Parathyroid adenoma (tissue), 2 donors: ENCODE measurements at regions not wholly inside any gene's neighbourhood (a gene's known extent, or its start where the extent isn't known, plus 50 kb on each side); places are given as distances from the start of the nearest gene placed in this dataset.

ENCODE experiments used
- H2AFZ ChIP-seq: fragments of 300-600 bp; sonication (generic); one replicate; pipeline ENCODE4 v1.7.0; 2017; ENCODE audit warnings: antibody characterized with exemption, mild to moderate bottlenecking
- H3K27ac ChIP-seq: fragments of 300-600 bp; sonication (generic); one replicate; pipeline ENCODE4 v1.7.0; 2017
- H3K27me3 ChIP-seq: fragments of 300-600 bp; sonication (generic); one replicate; pipeline ENCODE4 v1.7.0; 2017; ENCODE audit warnings: low read length; ENCODE audit not compliant: control insufficient read depth, insufficient read depth
- H3K36me3 ChIP-seq: fragments of 300-600 bp; sonication (generic); one replicate; pipeline ENCODE4 v1.7.0; 2017; ENCODE audit warnings: low read length; ENCODE audit not compliant: control insufficient read depth, insufficient read depth
- H3K4me1 ChIP-seq: fragments of 300-600 bp; sonication (generic); one replicate; pipeline ENCODE4 v1.7.0; 2017; ENCODE audit warnings: control low read depth
- H3K4me2 ChIP-seq: fragments of 300-600 bp; sonication (generic); one replicate; pipeline ENCODE4 v1.7.0; 2017; ENCODE audit warnings: low read length
- H3K4me3 ChIP-seq: fragments of 300-600 bp; sonication (generic); one replicate; pipeline ENCODE4 v1.7.0; 2017; ENCODE audit warnings: low read depth, low read length
- H3K79me2 ChIP-seq: fragments of 300-600 bp; sonication (generic); one replicate; pipeline ENCODE4 v1.7.0; 2017; ENCODE audit warnings: control low read depth
- H3K9ac ChIP-seq: fragments of 300-600 bp; sonication (generic); one replicate; pipeline ENCODE4 v1.7.0; 2017; ENCODE audit warnings: mild to moderate bottlenecking
- H3K9me3 ChIP-seq: fragments of 300-600 bp; sonication (generic); one replicate; pipeline ENCODE4 v1.7.0; 2017; ENCODE audit warnings: low read length; ENCODE audit not compliant: control insufficient read depth
- CTCF ChIP-seq: fragments of 300-600 bp; sonication (generic); IDR thresholded peaks from one replicate; pipeline ENCODE4 v1.7.0; 2017; ENCODE audit warnings: antibody characterized with exemption, mild to moderate bottlenecking
- donor health status: primary hyperparathyroidism.

- no peaks in the 10 kb centered on the region for H3K4me1 ChIP-seq
- TF ChIP-seq CTCF = no peak
Measured at GRCh38 chr11:121766991-121767390, 314.2 kb upstream of the SORL1-AS1 start.

GRCh38 chr11:121766166-121766565 is 313.4 kb upstream of the SORL1-AS1 start:
- H3K4me1 ChIP-seq = no peaks in the 10 kb centered on the region
- TF ChIP-seq CTCF = no peak
- H3K36me3 ChIP-seq = no peaks in the 10 kb centered on the region
- H3K4me3 ChIP-seq = no peak overlapping the region
- no peaks in the 10 kb centered on the region for H3K9me3 ChIP-seq
- H2AFZ ChIP-seq = no peak overlapping the region
- H3K9ac ChIP-seq = no peak overlapping the region
- H3K27ac ChIP-seq = no peak overlapping the region
- no peak overlapping the region for H3K4me2 ChIP-seq
- H3K79me2 ChIP-seq = no peaks in the 10 kb centered on the region
- H3K27me3 ChIP-seq = no peaks in the 10 kb centered on the region

More at GRCh38 chr11:121766991-121767390, 314.2 kb upstream of the SORL1-AS1 start:
- Histone ChIP-seq H3K27ac (no peak overlapping the region), H3K9ac (no peak overlapping the region), H3K4me2 (no peak overlapping the region), H3K4me3 (no peak overlapping the region), H2AFZ (no peak overlapping the region), H3K9me3 (no peaks in the 10 kb centered on the region), H3K27me3 (no peaks in the 10 kb centered on the region), H3K36me3 (no peaks in the 10 kb centered on the region), H3K79me2 (no peaks in the 10 kb centered on the region)

- Histone ChIP-seq H3K27ac (no peak overlapping the region), H3K4me3 (no peak overlapping the region), H3K36me3 (no peaks in the 10 kb centered on the region), H3K4me2 (no peak overlapping the region), H3K27me3 (no peaks in the 10 kb centered on the region), H3K4me1 (no peaks in the 10 kb centered on the region), H3K9me3 (no peaks in the 10 kb centered on the region), H2AFZ (no peak overlapping the region), H3K9ac (no peak overlapping the region), H3K79me2 (no peaks in the 10 kb centered on the region)
- no peak for TF ChIP-seq CTCF
Measured at GRCh38 chr11:121763526-121763925, 310.8 kb upstream of the SORL1-AS1 start.

GRCh38 chr11:121762820-121763219 is 310.1 kb upstream of the SORL1-AS1 start:
- Histone ChIP-seq H3K27me3 (no peaks in the 10 kb centered on the region), H3K79me2 (no peaks in the 10 kb centered on the region), H3K36me3 (no peaks in the 10 kb centered on the region), H3K4me2 (no peak overlapping the region), H3K9me3 (no peaks in the 10 kb centered on the region), H3K27ac (no peak overlapping the region), H3K4me3 (no peak overlapping the region), H2AFZ (no peak overlapping the region), H3K4me1 (no peaks in the 10 kb centered on the region), H3K9ac (no peak overlapping the region)
- no peak for TF ChIP-seq CTCF

GRCh38 chr11:121761186-121761585 is 308.4 kb upstream of the SORL1-AS1 start:
- Histone ChIP-seq H3K27me3 (no peaks in the 10 kb centered on the region), H3K9ac (no peak overlapping the region), H2AFZ (no peak overlapping the region), H3K79me2 (no peaks in the 10 kb centered on the region), H3K9me3 (no peaks in the 10 kb centered on the region), H3K27ac (no peak overlapping the region), H3K4me2 (no peak overlapping the region), H3K4me1 (no peaks in the 10 kb centered on the region), H3K4me3 (no peak overlapping the region), H3K36me3 (no peaks in the 10 kb centered on the region)
- TF ChIP-seq CTCF = no peak
